ENCODE measurements at regions not wholly inside any gene's neighbourhood (a gene's known extent, or its start where the extent isn't known, plus 50 kb on each side); places are given as distances from the start of the nearest gene placed in this dataset.

GRCh38 chr4:188197566-188197965 is 58.3 kb downstream of the TRIML1 start:
- no peak for DNase-seq (ENCODE audit: low read depth in 3 of 3)

GRCh38 chr4:188198982-188199792 is 59.9 kb downstream of the TRIML1 start:
- DNase-seq (ENCODE audit: low read depth in 3 of 3): no peak

DNA sequence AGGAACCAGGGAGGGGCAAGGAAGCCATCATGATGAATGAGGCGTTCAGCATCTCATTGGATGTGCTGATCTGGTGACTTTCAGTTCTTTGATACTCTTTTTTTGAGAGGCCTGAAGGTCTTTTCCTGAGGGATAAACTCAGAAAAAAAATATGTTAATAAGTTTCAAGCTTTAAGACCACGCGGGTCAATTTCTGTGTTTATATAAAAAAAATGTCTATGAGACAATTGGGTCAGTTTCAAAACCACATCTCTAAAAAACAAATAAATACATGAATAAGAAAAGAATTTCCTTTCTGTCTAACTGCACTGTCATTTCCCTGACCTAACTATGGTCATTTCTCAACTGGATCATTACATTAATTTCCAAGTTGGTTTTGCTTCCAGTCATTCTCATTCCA is 62.6 kb downstream of the TRIML1 start:
- no peak for DNase-seq (ENCODE audit: low read depth in 3 of 3)

GRCh38 chr4:188206783-188207182 is 67.5 kb downstream of the TRIML1 start:
- no peak for DNase-seq (ENCODE audit: low read depth in 3 of 3)

GRCh38 chr4:188214861-188215260 is 75.6 kb downstream of the TRIML1 start:
- DNase-seq (ENCODE audit: low read depth in 3 of 3): no peak

GRCh38 chr4:188218392-188218791 is 79.2 kb downstream of the TRIML1 start:
- DNase-seq (ENCODE audit: low read depth in 3 of 3): no peak

- no peak for DNase-seq (ENCODE audit: low read depth in 3 of 3)
Measured at GRCh38 chr4:188220006-188220405, 80.8 kb downstream of the TRIML1 start.

GRCh38 chr4:188221090-188221489 is 81.8 kb downstream of the TRIML1 start:
- no peak for DNase-seq (ENCODE audit: low read depth in 3 of 3)

DNA sequence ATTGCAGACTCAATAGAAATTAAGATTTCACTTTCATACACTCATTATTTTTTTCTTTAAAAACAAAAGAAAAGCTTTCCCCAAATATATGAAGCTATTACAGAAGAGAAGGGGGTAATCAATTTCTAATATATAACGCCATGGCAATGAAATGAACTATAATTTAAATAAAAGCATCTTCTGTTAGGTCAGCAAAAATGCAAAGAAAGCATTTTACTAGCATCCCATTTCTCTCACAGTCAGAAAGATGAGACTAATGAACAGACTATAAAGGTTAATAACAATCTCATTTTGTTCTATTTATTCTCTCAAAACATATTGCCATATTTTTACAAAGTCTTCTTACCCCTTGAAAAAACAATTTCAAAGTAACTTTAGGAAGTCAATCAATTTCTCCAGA is 89.0 kb downstream of the TRIML1 start:
- no peak for DNase-seq (ENCODE audit: low read depth in 3 of 3)

GRCh38 chr4:188232428-188232827 is 93.2 kb downstream of the TRIML1 start:
- no peak for DNase-seq (ENCODE audit: low read depth in 3 of 3)

DNA sequence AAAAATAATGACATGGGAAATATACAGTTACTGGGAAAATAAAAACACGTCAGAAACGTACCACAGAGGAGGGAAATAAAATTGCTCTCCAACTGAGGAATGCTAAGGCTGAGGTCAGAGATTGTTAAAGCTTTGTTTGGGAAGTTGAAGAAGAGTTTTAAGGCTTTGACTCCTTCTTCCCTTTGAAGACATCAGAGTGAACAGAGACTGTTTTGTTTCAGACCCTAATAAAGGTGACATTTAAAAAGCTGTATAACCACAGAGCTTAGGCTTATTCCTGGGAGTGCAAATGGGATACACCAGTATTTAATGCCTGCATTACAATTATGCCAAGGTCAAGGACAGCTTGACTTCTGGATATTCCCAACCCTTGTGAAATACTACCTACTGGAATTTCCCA is 102.8 kb downstream of the TRIML1 start:
- DNase-seq (ENCODE audit: low read depth in 3 of 3): no peak

GRCh38 chr4:188245651-188246050 is 106.4 kb downstream of the TRIML1 start:
- no peak for DNase-seq (ENCODE audit: low read depth in 3 of 3)

DNA sequence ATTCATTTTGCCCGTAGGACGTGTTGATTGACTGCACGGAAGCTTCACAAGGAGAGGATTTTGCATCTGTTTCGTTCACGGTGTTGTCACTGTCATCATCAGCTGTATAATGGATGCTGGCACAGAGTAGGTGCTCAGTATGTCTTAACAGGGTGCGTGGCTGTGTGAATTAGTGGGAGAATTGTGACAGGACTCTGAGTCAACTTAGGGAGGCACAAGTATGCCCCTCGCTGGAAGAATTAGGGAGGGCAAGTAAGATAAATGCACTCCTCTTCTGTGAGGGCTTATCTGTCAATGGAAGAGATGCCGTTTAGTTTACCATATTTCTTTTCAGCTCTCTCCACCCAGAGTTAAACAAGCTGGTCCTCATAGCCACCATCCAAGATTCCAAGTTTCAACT is 107.2 kb downstream of the TRIML1 start:
- no peak for DNase-seq (ENCODE audit: low read depth in 3 of 3)

- no peak for DNase-seq (ENCODE audit: low read depth in 3 of 3)
Measured at GRCh38 chr4:188254211-188254610, 115.0 kb downstream of the TRIML1 start.

DNA sequence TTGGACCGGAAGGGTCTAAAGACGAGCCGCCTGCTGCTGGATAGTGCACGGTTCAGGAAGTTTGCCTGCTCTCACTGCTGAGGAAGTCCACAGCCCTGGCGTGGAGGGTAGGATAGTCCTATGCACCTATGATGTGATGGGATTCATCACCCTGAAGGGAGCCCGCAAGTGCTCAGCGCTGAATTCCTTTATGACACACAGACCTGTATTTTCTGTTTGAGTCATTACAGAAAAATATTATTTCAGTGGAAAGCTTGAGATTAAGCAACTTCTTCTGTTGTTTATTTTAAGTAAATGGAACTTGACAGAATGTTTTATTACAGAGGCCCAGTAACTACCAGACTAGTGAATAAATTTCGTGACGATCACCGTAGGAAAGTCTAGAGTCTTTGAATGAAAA is 123.2 kb downstream of the TRIML1 start:
- DNase-seq (ENCODE audit: low read depth in 3 of 3): no peak

DNA sequence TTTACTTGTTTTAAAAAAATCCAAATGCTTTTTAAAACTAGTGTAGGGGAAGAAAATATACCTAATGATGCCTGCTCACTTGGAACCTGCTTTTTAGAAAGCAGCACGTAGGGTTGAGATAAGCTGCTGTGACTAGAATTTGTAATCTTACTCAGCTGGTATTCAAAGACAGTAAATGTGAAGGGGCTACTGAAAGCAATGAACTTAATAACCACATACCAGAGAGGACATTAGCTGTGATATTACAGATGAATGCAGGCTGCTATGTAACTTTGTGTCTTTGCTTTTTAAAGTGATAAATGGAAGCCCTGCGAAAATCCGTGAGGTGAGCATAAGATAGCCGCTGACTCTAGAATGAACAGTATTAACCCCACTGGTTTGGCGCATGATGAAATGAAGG is 124.1 kb downstream of the TRIML1 start:
- DNase-seq (ENCODE audit: low read depth in 3 of 3): no peak

DNA sequence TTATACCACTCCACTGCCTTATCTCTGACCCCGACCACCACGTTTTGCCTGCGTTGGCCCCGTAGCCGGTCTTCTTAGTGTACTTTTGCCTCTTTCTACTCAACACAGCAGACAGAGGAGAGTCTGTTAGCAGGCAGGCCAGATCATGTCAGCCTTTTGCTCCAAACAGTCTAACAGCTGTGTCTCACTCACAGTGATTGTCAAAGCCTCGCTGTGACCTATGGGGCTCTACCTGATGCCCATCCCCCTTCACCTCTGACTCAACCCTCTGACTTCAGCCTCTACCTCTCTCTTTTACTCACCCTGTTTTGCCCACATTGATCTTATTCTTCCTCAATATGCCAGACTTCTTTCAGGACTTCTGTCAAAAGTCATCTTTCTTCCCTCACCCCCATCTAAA is 127.1 kb downstream of the TRIML1 start:
- no peak for DNase-seq (ENCODE audit: low read depth in 3 of 3)

DNA sequence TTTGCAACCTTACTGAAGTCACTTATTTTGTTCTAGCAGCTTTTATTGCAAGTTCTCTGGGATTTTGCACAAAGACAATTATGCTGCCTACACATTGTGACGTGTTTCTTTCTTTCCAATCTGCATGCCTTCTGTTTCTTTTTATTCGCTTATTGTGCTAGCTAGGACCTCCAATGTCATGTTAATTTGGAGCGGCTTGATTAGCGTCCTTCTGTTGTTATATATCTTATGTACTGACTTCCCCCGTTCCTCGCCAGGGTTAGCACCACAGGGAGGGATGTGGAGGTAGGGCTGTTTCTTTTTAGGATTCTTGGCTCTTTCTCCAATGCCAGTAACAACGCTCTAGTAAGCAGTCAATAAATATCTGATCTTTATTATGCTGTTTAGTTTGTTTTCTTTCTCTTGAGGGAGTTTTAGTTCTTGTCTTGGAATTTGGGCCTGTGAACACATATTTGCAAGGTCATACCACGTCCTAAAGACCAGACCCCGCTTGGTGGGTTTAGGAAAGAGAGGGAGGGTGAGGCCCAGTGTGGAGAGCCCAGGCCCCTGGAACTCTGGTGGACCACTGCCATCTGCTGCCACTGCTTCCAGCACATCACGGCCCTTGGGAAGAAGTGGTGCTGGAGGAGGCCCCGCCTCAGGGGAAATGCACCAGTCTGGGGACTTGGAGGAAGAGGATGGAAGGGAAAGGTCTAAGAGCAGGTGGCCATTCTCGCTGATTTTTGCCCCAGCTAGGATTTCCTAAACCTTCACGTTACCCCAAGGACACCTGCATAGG is 129.1 kb downstream of the TRIML1 start:
- DNase-seq (ENCODE audit: low read depth in 3 of 3): no peak

DNA sequence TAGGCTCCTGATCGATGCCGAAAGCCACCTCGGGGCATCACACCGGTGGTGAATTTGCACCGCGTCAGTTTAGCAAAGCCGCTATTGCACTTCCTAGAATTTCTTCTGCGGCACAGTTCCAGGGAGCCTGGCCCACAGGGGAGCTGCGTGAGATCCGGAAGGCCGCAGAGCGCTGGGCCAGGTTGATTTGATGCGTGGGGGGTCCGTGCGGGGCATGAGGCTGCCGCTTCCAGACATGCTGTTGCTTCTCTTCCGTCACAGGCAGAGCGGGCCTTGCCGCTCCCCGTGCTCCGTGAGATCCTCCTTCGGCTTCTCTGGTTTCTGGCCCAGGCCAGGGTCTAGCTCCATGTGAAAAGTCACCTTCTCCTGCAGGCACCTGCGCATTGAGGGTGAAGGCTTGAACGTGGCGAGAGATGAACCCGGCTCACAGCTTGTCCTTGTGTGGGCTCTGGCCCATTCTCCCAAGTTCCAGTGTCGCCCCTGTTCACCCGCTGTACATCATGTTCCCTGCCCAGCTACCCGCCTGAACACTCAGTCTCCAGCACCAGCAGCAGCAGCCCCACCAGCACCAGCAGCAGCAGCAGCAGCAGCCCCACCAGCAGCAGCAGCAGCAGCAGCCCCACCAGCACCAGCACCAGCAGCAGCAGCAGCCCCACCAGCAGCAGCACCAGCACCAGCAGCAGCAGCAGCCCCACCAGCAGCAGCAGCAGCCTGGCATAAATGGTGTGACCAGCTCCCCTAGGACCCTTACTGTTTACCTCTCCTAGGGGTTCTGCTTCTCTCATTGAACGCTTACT is 131.2 kb downstream of the TRIML1 start:
- DNase-seq (ENCODE audit: low read depth in 3 of 3): no peak

DNA sequence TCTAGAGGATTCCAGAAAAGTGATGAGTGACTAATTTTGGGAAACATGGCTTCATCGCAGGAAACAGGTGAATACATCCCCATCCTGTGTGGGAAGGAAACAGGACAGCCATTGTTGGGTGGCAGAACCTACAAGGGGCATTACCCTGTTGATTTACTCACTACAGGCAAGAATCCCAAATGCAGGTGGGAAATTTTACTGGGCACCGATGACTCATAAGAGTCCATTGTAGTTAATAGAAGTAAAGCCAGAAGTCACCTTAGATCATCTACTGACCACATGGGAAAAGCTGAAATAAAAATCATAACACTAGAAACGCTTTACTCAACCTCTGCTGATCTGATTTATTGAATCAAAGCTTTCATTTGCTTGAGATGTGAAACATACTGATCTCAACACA is 136.4 kb downstream of the TRIML1 start:
- no peak for DNase-seq (ENCODE audit: low read depth in 3 of 3)

DNA sequence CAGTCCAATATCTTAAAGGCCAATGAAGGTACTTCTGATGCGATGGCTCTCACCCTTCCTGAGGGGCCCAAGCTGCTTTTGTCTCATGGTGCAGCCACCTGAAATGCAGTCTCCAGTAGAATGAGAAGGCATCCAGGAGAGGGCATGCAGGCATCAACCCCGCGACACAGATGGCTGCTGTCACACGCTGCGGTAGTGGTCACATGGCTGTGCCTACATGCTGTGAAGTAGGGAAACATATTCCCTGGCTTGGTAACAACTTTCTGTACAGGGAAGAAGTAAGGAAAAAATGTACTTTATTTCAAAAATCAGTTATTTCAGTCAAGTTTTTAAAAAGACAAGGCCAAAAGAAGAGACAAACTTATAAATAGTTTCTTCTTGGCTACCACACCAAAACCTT is 139.9 kb downstream of the TRIML1 start:
- no peak for DNase-seq (ENCODE audit: low read depth in 3 of 3)

- no peak for DNase-seq (ENCODE audit: low read depth in 3 of 3)
Measured at GRCh38 chr4:188282471-188283232, 143.4 kb downstream of the TRIML1 start.

Data from stimulated activated CD4-positive, alpha-beta T cell treated with anti-CD3 and anti-CD28 coated beads, TNF-alpha, amount 100 ng/mL, for 48 hours (primary cell).